ENCODE measurements at regions not wholly inside any gene's neighbourhood (a gene's known extent, or its start where the extent isn't known, plus 50 kb on each side); places are given as distances from the start of the nearest gene placed in this dataset.
"Not testable (repeated sequence)": the region's sequence is repeated elsewhere in the genome, so short reads cannot be mapped to it uniquely, and the experiment has no call there.

- peak; percentile 92 to 99 for DNase-seq (ENCODE audit: low spot score in 2 of 2)
- H3K36me3 ChIP-seq; H3K9me3 ChIP-seq; H3K27me3 ChIP-seq; intact Hi-C loops (cut with DNase I): not testable (repeated sequence)
- TF ChIP-seq CTCF (IDR thresholded peaks at IDR 0.05), result peak; percentile 75 to 97 (median 94)
- Histone ChIP-seq H3K4me3 (peak overlapping the region; percentile 77 to 96), H3K4me1 (peaks cover 6 to 20% of the 10 kb centered on the region in 2 donors), H3K27ac (peak overlapping the region; percentile 87 to 89)
Measured at GRCh38 chr9:40991741-40992471, 136.6 kb downstream of the FOXD4L6 start.

GRCh38 chr9:40991100-40991740 lies 137.3 kb downstream of the FOXD4L6 start:
- H3K36me3 ChIP-seq; H3K9me3 ChIP-seq; H3K27me3 ChIP-seq; intact Hi-C loops (cut with DNase I); DNase-seq (ENCODE audit: low spot score in 2 of 2): not testable (repeated sequence)
- Histone ChIP-seq H3K4me3 (peak overlapping the region; percentile 77 to 96), H3K4me1 (peaks cover 6 to 20% of the 10 kb centered on the region in 2 donors), H3K27ac (peak overlapping the region; percentile 87 to 89)

- H3K27me3 ChIP-seq; H3K36me3 ChIP-seq; H3K4me3 ChIP-seq; H3K27ac ChIP-seq; DNase-seq (ENCODE audit: low spot score in 2 of 2); intact Hi-C loops (cut with DNase I); H3K4me1 ChIP-seq: not testable (repeated sequence)
- peaks cover 5 to 10% of the 10 kb centered on the region in 2 donors for H3K9me3 ChIP-seq
Measured at GRCh38 chr9:40986332-40986731, 142.1 kb downstream of the FOXD4L6 start.

- H3K4me3 ChIP-seq; H3K9me3 ChIP-seq; H3K27me3 ChIP-seq; intact Hi-C loops (cut with DNase I); H3K36me3 ChIP-seq; H3K4me1 ChIP-seq; DNase-seq (ENCODE audit: low spot score in 2 of 2); H3K27ac ChIP-seq: not testable (repeated sequence)
Measured at GRCh38 chr9:40975351-40975750, 153.1 kb downstream of the FOXD4L6 start.

- H3K27me3 ChIP-seq; intact Hi-C loops (cut with DNase I); H3K9me3 ChIP-seq: not testable (repeated sequence)
Measured at GRCh38 chr9:40974912-40975311, 153.6 kb downstream of the FOXD4L6 start.

GRCh38 chr9:40971773-40972172 lies 156.7 kb downstream of the FOXD4L6 start:
- H3K9me3 ChIP-seq; intact Hi-C loops (cut with DNase I); H3K4me1 ChIP-seq; H3K4me3 ChIP-seq; H3K36me3 ChIP-seq; DNase-seq (ENCODE audit: low spot score in 2 of 2); H3K27ac ChIP-seq; H3K27me3 ChIP-seq: not testable (repeated sequence)

More at GRCh38 chr9:40974912-40975311, 153.6 kb downstream of the FOXD4L6 start:
- H3K36me3 ChIP-seq; H3K4me3 ChIP-seq; H3K4me1 ChIP-seq; DNase-seq (ENCODE audit: low spot score in 2 of 2); H3K27ac ChIP-seq: not testable (repeated sequence)

- H3K4me1 ChIP-seq, H3K9me3 ChIP-seq: not testable (repeated sequence)
Measured at GRCh38 chr9:40970340-40970739, 158.1 kb downstream of the FOXD4L6 start.

GRCh38 chr9:40962461-40962860 lies 166.0 kb downstream of the FOXD4L6 start:
- H3K4me3 ChIP-seq; H3K9me3 ChIP-seq; DNase-seq (ENCODE audit: low spot score in 2 of 2); H3K27ac ChIP-seq; H3K36me3 ChIP-seq; H3K4me1 ChIP-seq; H3K27me3 ChIP-seq; intact Hi-C loops (cut with DNase I): not testable (repeated sequence)

More at GRCh38 chr9:40970340-40970739, 158.1 kb downstream of the FOXD4L6 start:
- intact Hi-C loops (cut with DNase I); H3K27me3 ChIP-seq; H3K4me3 ChIP-seq; H3K36me3 ChIP-seq; H3K27ac ChIP-seq; DNase-seq (ENCODE audit: low spot score in 2 of 2): not testable (repeated sequence)
- peak in 1 of 3 experiments; percentile 13 for TF ChIP-seq CTCF (IDR thresholded peaks at IDR 0.05)

GRCh38 chr9:40951876-40952494 lies 176.5 kb downstream of the FOXD4L6 start:
- H3K27ac ChIP-seq; H3K4me1 ChIP-seq; intact Hi-C loops (cut with DNase I); H3K4me3 ChIP-seq; DNase-seq (ENCODE audit: low spot score in 2 of 2); H3K27me3 ChIP-seq; H3K9me3 ChIP-seq: not testable (repeated sequence)
- peaks cover 3 to 13% of the 10 kb centered on the region in 2 donors for H3K36me3 ChIP-seq

- H3K27me3 ChIP-seq; DNase-seq (ENCODE audit: low spot score in 2 of 2); intact Hi-C loops (cut with DNase I); H3K4me1 ChIP-seq; H3K4me3 ChIP-seq; H3K9me3 ChIP-seq; H3K36me3 ChIP-seq; H3K27ac ChIP-seq: not testable (repeated sequence)
Measured at GRCh38 chr9:40946228-40946627, 182.3 kb downstream of the FOXD4L6 start.

- intact Hi-C loops (cut with DNase I); H3K4me3 ChIP-seq; H3K36me3 ChIP-seq; H3K27me3 ChIP-seq; H3K27ac ChIP-seq; H3K4me1 ChIP-seq; DNase-seq (ENCODE audit: low spot score in 2 of 2): not testable (repeated sequence)
- peaks cover 9 to 12% of the 10 kb centered on the region in 2 donors for H3K9me3 ChIP-seq
Measured at GRCh38 chr9:40942730-40943129, 185.8 kb downstream of the FOXD4L6 start.

- DNase-seq (ENCODE audit: low spot score in 2 of 2); intact Hi-C loops (cut with DNase I): not testable (repeated sequence)
Measured at GRCh38 chr9:40939888-40940209, 188.6 kb downstream of the FOXD4L6 start.

More at GRCh38 chr9:40939888-40940209, 188.6 kb downstream of the FOXD4L6 start:
- H3K4me3 ChIP-seq, H3K27ac ChIP-seq, H3K36me3 ChIP-seq, H3K27me3 ChIP-seq, H3K4me1 ChIP-seq: not testable (repeated sequence)
- H3K9me3 ChIP-seq, result peaks cover 24 to 35% of the 10 kb centered on the region in 2 donors
